ENCODE measurements at regions not wholly inside any gene's neighbourhood (a gene's known extent, or its start where the extent isn't known, plus 50 kb on each side); places are given as distances from the start of the nearest gene placed in this dataset.
"Not testable (repeated sequence)": the region's sequence is repeated elsewhere in the genome, so short reads cannot be mapped to it uniquely, and the experiment has no call there.

- DNase-seq: no peak
These were observed 468.1 kb downstream of the CD83 start for GRCh38 chr6:14585689-14586088.

- no peak for DNase-seq
These were observed 471.6 kb downstream of the CD83 start for GRCh38 chr6:14589175-14589574.

GRCh38 chr6:14590586-14590985 lies 473.0 kb downstream of the CD83 start:
- no peak for DNase-seq

- DNase-seq: no peak
These were observed 474.4 kb downstream of the CD83 start for GRCh38 chr6:14591998-14592397.

- no peak for DNase-seq
These were observed 475.7 kb downstream of the CD83 start for GRCh38 chr6:14593286-14593685.

- DNase-seq: no peak
These were observed 478.2 kb downstream of the CD83 start for GRCh38 chr6:14595751-14596150.

- no peak for DNase-seq
These were observed 478.8 kb downstream of the CD83 start for GRCh38 chr6:14596410-14596809.

- DNase-seq: no peak
These were observed 479.5 kb downstream of the CD83 start for GRCh38 chr6:14597090-14597489.

GRCh38 chr6:14598017-14598864 lies 480.7 kb downstream of the CD83 start:
- no peak for DNase-seq

- not testable (repeated sequence) for DNase-seq
These were observed 482.7 kb downstream of the CD83 start for GRCh38 chr6:14600306-14600705.

GRCh38 chr6:14601490-14601889 lies 483.9 kb downstream of the CD83 start:
- DNase-seq: no peak

GRCh38 chr6:14606353-14606752 lies 488.8 kb downstream of the CD83 start:
- no peak for DNase-seq

- DNase-seq: no peak
These were observed 492.6 kb downstream of the CD83 start for GRCh38 chr6:14610141-14610540.

GRCh38 chr6:14612016-14612980 lies 494.7 kb downstream of the CD83 start:
- no peak for DNase-seq

GRCh38 chr6:14614631-14615030 lies 497.1 kb downstream of the CD83 start:
- no peak for DNase-seq

GRCh38 chr6:14616656-14617055 lies 499.1 kb downstream of the CD83 start:
- no peak for DNase-seq

- no peak for DNase-seq
These were observed 501.3 kb downstream of the CD83 start for GRCh38 chr6:14618759-14619418.

- DNase-seq: no peak
These were observed 501.8 kb downstream of the CD83 start for GRCh38 chr6:14619419-14619781.

- no peak for DNase-seq
These were observed 502.9 kb downstream of the CD83 start for GRCh38 chr6:14620522-14620921.

GRCh38 chr6:14621518-14621917 lies 503.9 kb downstream of the CD83 start:
- DNase-seq: no peak

- DNase-seq: no peak
These were observed 504.5 kb downstream of the CD83 start for GRCh38 chr6:14622085-14622484.

- DNase-seq: no peak
These were observed 505.4 kb downstream of the CD83 start for GRCh38 chr6:14622909-14623505.
